ENCODE measurements at regions not wholly inside any gene's neighbourhood (a gene's known extent, or its start where the extent isn't known, plus 50 kb on each side); places are given as distances from the start of the nearest gene placed in this dataset.
A peak's percentile ranks its signal among the peaks of the same experiment; 100 is the strongest.

DNA sequence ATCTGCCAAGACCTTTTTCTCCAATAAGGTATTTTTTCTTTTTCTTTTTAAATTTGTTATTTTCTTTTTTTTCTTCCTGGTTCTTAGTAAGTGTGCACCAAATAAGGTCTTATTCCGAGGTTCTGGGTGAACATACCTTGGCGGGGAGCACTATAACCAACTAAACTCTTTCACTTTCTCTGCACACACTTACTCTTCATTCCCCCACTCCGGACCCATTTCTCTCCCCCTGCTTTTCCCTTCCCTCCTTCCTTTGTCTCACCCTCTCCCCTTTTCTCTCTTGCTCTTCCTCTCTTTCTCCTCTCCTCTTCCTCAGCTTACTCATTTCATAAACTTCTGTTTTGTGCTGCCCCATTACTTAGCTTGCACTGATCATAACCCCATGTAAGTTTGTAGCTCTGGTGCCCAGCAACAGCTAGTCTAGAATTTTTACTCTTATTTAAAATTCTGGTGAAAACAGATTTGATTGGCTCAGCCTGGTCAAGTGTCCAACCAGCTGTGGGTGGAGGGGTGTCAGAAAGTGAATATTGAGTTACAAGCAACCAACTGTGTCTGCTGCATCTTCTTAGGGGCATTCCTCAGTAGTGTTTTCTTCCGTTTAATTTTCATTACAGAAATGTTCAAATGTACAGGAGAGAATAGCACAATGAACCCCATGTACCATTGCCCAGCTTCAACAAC lies 297.5 kb downstream of the SHQ1 start:
- 94 to 95% methylated on average over 4 of the region's 4 CpGs for WGBS, 2 donors
- Histone ChIP-seq H3K4me1 (peaks cover 0 to 9% (median 2%) of the 10 kb centered on the region in 4 donors), H3K27me3 (no peaks in the 10 kb centered on the region), H3K4me3 (no peak overlapping the region), H3K27ac (no peak overlapping the region), H3K9me3 (no peaks in the 10 kb centered on the region), H3K36me3 (no peaks in the 10 kb centered on the region)
- TF ChIP-seq EP300 (IDR thresholded peaks at IDR 0.05), result no peak
- TF ChIP-seq, protein P1, sequence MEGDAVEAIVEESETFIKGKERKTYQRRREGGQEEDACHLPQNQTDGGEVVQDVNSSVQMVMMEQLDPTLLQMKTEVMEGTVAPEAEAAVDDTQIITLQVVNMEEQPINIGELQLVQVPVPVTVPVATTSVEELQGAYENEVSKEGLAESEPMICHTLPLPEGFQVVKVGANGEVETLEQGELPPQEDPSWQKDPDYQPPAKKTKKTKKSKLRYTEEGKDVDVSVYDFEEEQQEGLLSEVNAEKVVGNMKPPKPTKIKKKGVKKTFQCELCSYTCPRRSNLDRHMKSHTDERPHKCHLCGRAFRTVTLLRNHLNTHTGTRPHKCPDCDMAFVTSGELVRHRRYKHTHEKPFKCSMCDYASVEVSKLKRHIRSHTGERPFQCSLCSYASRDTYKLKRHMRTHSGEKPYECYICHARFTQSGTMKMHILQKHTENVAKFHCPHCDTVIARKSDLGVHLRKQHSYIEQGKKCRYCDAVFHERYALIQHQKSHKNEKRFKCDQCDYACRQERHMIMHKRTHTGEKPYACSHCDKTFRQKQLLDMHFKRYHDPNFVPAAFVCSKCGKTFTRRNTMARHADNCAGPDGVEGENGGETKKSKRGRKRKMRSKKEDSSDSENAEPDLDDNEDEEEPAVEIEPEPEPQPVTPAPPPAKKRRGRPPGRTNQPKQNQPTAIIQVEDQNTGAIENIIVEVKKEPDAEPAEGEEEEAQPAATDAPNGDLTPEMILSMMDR (IDR thresholded peaks at IDR 0.05), result no peak
- no peak for TF ChIP-seq POLR2AphosphoS5 (IDR thresholded peaks at IDR 0.05)
- TF ChIP-seq POLR2A (IDR thresholded peaks at IDR 0.05), result no peak
- ATAC-seq (ENCODE audit: low FRiP score in 2 of 2) (no peak), DNase-seq (no peak)

GRCh38 chr3:72549761-72550581 lies 298.3 kb downstream of the SHQ1 start:
- DNase-seq, result no peak
- H3K27ac ChIP-seq, result no peak overlapping the region
- H3K9me3 ChIP-seq, result no peaks in the 10 kb centered on the region
- ATAC-seq (ENCODE audit: low FRiP score in 2 of 2), result no peak
- TF ChIP-seq, protein P1 (IDR thresholded peaks at IDR 0.05), result no peak
- TF ChIP-seq POLR2A (IDR thresholded peaks at IDR 0.05), result no peak
- TF ChIP-seq EP300 (IDR thresholded peaks at IDR 0.05), result no peak
- no peak for TF ChIP-seq POLR2AphosphoS5 (IDR thresholded peaks at IDR 0.05)
- H3K27me3 ChIP-seq, result no peaks in the 10 kb centered on the region
- H3K36me3 ChIP-seq, result no peaks in the 10 kb centered on the region
- peaks cover 0 to 9% (median 2%) of the 10 kb centered on the region in 4 donors for H3K4me1 ChIP-seq
- WGBS, 2 donors, result 78 to 80% methylated on average over 9 to 12 of the region's 12 CpGs
- peak overlapping the region in 1 of 4 donors; percentile 8 for H3K4me3 ChIP-seq

GRCh38 chr3:72548981-72549380 lies 299.3 kb downstream of the SHQ1 start:
- WGBS, 2 donors, result 73 to 75% methylated on average over 4 of the region's 4 CpGs
- no peak for DNase-seq
- TF ChIP-seq, protein P1 (IDR thresholded peaks at IDR 0.05), result no peak
- TF ChIP-seq EP300 (IDR thresholded peaks at IDR 0.05), result no peak
- H3K9me3 ChIP-seq, result no peaks in the 10 kb centered on the region
- no peak overlapping the region for H3K27ac ChIP-seq
- H3K4me1 ChIP-seq, result peaks cover 0 to 9% (median 2%) of the 10 kb centered on the region in 4 donors
- no peaks in the 10 kb centered on the region for H3K36me3 ChIP-seq
- no peaks in the 10 kb centered on the region for H3K27me3 ChIP-seq
- H3K4me3 ChIP-seq, result no peak overlapping the region
- ATAC-seq (ENCODE audit: low FRiP score in 2 of 2), result no peak

GRCh38 chr3:72548461-72548860 lies 299.8 kb downstream of the SHQ1 start:
- Histone ChIP-seq H3K4me1 (peaks cover 0 to 9% (median 2%) of the 10 kb centered on the region in 4 donors), H3K36me3 (no peaks in the 10 kb centered on the region), H3K27me3 (no peaks in the 10 kb centered on the region), H3K9me3 (no peaks in the 10 kb centered on the region), H3K4me3 (no peak overlapping the region), H3K27ac (no peak overlapping the region)
- ATAC-seq (ENCODE audit: low FRiP score in 2 of 2), result no peak
- no peak for DNase-seq
- TF ChIP-seq, protein P1 (IDR thresholded peaks at IDR 0.05), result no peak
- no peak for TF ChIP-seq POLR2AphosphoS5 (IDR thresholded peaks at IDR 0.05)
- TF ChIP-seq POLR2A (IDR thresholded peaks at IDR 0.05), result no peak
- no peak for TF ChIP-seq EP300 (IDR thresholded peaks at IDR 0.05)
- 0% methylated on average over 1 of the region's 1 CpG for WGBS, 2 donors
